Activated naive CD4-positive, alpha-beta T cell treated with anti-CD3 and anti-CD28 coated beads for 36 hours (primary cell): ENCODE measurements at regions not wholly inside any gene's neighbourhood (a gene's known extent, or its start where the extent isn't known, plus 50 kb on each side); places are given as distances from the start of the nearest gene placed in this dataset.

Source experiments
- CTCF ChIA-PET: fragments of 350-600 bp; sonication (Branson Sonifier 250); formaldehyde crosslinking; loops from one replicate; lab custom pipeline; 2021; ENCODE audit warnings: antibody characterized with exemption; lab: Charles Lee
- DNase-seq: peaks from one replicate; pipeline ENCODE4 v3.0.0-alpha.2; 2020
- H3K27ac Mint-ChIP-seq: one replicate; pipeline ENCODE4 v1.8.0; 2021; ENCODE audit warnings: mild to moderate bottlenecking, mixed read lengths
- H3K27me3 Mint-ChIP-seq: one replicate; pipeline ENCODE4 v1.8.0; 2021; ENCODE audit warnings: low read depth, mixed read lengths
- H3K36me3 Mint-ChIP-seq: one replicate; pipeline ENCODE4 v1.8.0; 2021; ENCODE audit warnings: low read depth, mixed read lengths
- H3K4me1 Mint-ChIP-seq: one replicate; pipeline ENCODE4 v1.8.0; 2021; ENCODE audit warnings: low read depth, mixed read lengths
- H3K4me3 Mint-ChIP-seq: one replicate; pipeline ENCODE4 v1.8.0; 2021; ENCODE audit warnings: mild to moderate bottlenecking, moderate library complexity, mixed read lengths
- H3K9me3 Mint-ChIP-seq: one replicate; pipeline ENCODE4 v1.8.0; 2021; ENCODE audit warnings: mixed read lengths
- intact Hi-C: fragments of 100-400 bp; cut with micrococcal nuclease; formaldehyde crosslinking; loops from one replicate; pipeline ENCODE4 v1.15.1; 2023

- Mint-ChIP-seq H3K27me3 (no peaks in the 10 kb centered on the region), H3K27ac (no peak overlapping the region), H3K4me3 (no peak overlapping the region), H3K36me3 (peaks cover 8% of the 10 kb centered on the region), H3K4me1 (no peaks in the 10 kb centered on the region), H3K9me3 (peaks cover 10% of the 10 kb centered on the region)
- no peak for DNase-seq
- intact Hi-C loops: loop anchor here (10.0 kb wide), 1 partner anchor 386 kb away; no protein-coding TSS in a partner anchor
- CTCF ChIA-PET: interaction anchor here (0.7 kb wide), 1 partner anchor 56 kb away, joined by 3 read pairs; no protein-coding TSS in a partner anchor
Observed at GRCh38 chr12:67410667-67411067, 141.5 kb downstream of the CAND1 start.

DNA sequence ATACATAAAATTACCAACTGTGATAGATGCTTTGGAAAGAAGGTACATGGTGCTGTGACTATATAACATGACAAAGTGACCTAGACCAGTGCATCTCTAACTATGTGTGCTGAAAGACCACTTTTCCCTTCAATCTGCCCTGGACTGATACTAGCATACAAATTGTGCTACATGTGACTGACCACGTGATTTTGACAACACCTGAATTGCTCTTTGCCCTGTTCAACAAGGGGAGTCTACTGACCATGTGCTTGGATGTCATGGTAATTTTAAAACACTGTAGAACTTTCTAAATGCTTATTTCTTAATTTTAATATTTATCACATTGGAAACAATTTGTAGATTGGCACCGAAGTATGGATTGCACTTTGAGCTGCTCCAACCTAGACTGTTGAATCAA is 142.4 kb downstream of the CAND1 start:
- intact Hi-C loops: loop anchor here (10.0 kb wide), 1 partner anchor 387 kb away; no protein-coding TSS in a partner anchor
- no peak for DNase-seq
- peaks cover 6% of the 10 kb centered on the region for H3K9me3 Mint-ChIP-seq
- no peak overlapping the region for H3K27ac Mint-ChIP-seq
- H3K4me1 Mint-ChIP-seq: no peaks in the 10 kb centered on the region
- H3K27me3 Mint-ChIP-seq: no peaks in the 10 kb centered on the region
- CTCF ChIA-PET: interaction anchor here (0.7 kb wide), 1 partner anchor 57 kb away, joined by 3 read pairs; no protein-coding TSS in a partner anchor
- H3K36me3 Mint-ChIP-seq: peaks cover 2% of the 10 kb centered on the region
- no peak overlapping the region for H3K4me3 Mint-ChIP-seq

DNA sequence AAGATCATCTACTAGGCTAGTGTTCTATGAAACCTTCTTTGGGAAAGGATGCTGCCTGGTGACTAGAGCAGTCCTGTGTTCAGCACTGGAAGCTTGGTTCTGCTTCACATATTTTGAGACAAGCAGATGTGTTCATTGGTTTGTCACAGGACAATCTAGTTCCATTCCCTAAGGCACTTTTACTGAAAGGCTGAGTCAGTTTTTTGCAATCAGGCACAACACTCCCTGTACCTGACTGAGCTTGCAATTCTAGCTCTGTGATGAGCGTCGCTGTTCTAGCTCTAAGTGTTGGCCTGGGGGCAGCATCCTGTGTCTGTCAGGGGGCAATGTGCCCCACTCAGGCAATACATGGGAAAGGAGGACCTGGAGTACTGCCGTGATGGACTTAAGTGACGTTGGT is 144.4 kb downstream of the CAND1 start:
- no peak overlapping the region for H3K27ac Mint-ChIP-seq
- H3K36me3 Mint-ChIP-seq: peaks cover 2% of the 10 kb centered on the region
- H3K4me3 Mint-ChIP-seq: no peak overlapping the region
- no peaks in the 10 kb centered on the region for H3K27me3 Mint-ChIP-seq
- DNase-seq: no peak
- peaks cover 6% of the 10 kb centered on the region for H3K9me3 Mint-ChIP-seq
- no peaks in the 10 kb centered on the region for H3K4me1 Mint-ChIP-seq
- CTCF ChIA-PET: no interaction called here
- intact Hi-C loops: loop anchor here (10.0 kb wide), 1 partner anchor 389 kb away; no protein-coding TSS in a partner anchor

GRCh38 chr12:67414011-67414715 is 145.0 kb downstream of the CAND1 start:
- no peaks in the 10 kb centered on the region for H3K27me3 Mint-ChIP-seq
- DNase-seq: no peak
- H3K4me3 Mint-ChIP-seq: no peak overlapping the region
- CTCF ChIA-PET: interaction anchor here (0.6 to 0.8 kb wide), 2 partner anchors 109 to 246 kb away, joined by 4 read pairs; no protein-coding TSS in a partner anchor
- no peaks in the 10 kb centered on the region for H3K4me1 Mint-ChIP-seq
- no peak overlapping the region for H3K27ac Mint-ChIP-seq
- no peaks in the 10 kb centered on the region for H3K36me3 Mint-ChIP-seq
- H3K9me3 Mint-ChIP-seq: peaks cover 6% of the 10 kb centered on the region
- intact Hi-C loops: loop anchor here (10.0 kb wide), 1 partner anchor 389 kb away; no protein-coding TSS in a partner anchor

GRCh38 chr12:67415473-67415872 is 146.3 kb downstream of the CAND1 start:
- DNase-seq: peak; percentile 19
- Mint-ChIP-seq H3K4me1 (no peaks in the 10 kb centered on the region), H3K4me3 (no peak overlapping the region), H3K27me3 (no peaks in the 10 kb centered on the region), H3K9me3 (peaks cover 4% of the 10 kb centered on the region), H3K27ac (no peak overlapping the region), H3K36me3 (no peaks in the 10 kb centered on the region)
- CTCF ChIA-PET: no interaction called here
- intact Hi-C loops: loop anchor here (1.0 to 10.0 kb wide), 4 partner anchors 59 to 513 kb away; no protein-coding TSS in a partner anchor

- CTCF ChIA-PET: no interaction called here
- Mint-ChIP-seq H3K27ac (no peak overlapping the region), H3K4me3 (no peak overlapping the region), H3K4me1 (no peaks in the 10 kb centered on the region), H3K36me3 (no peaks in the 10 kb centered on the region), H3K9me3 (no peaks in the 10 kb centered on the region), H3K27me3 (no peaks in the 10 kb centered on the region)
- intact Hi-C loops: loop anchor here (5.0 to 10.0 kb wide), 2 partner anchors 395 to 518 kb away; no protein-coding TSS in a partner anchor
- DNase-seq: no peak
Observed at GRCh38 chr12:67419810-67420209, 150.7 kb downstream of the CAND1 start.

- no peak for DNase-seq
- intact Hi-C loops: no loop called here
- no peaks in the 10 kb centered on the region for H3K4me1 Mint-ChIP-seq
- H3K4me3 Mint-ChIP-seq: no peak overlapping the region
- no peak overlapping the region for H3K27ac Mint-ChIP-seq
- no peaks in the 10 kb centered on the region for H3K9me3 Mint-ChIP-seq
- H3K27me3 Mint-ChIP-seq: no peaks in the 10 kb centered on the region
- CTCF ChIA-PET: interaction anchor here (1.2 kb wide), 1 partner anchor 65 kb away, joined by 3 read pairs; no protein-coding TSS in a partner anchor
- H3K36me3 Mint-ChIP-seq: no peaks in the 10 kb centered on the region
Observed at GRCh38 chr12:67420506-67420905, 151.3 kb downstream of the CAND1 start.

DNA sequence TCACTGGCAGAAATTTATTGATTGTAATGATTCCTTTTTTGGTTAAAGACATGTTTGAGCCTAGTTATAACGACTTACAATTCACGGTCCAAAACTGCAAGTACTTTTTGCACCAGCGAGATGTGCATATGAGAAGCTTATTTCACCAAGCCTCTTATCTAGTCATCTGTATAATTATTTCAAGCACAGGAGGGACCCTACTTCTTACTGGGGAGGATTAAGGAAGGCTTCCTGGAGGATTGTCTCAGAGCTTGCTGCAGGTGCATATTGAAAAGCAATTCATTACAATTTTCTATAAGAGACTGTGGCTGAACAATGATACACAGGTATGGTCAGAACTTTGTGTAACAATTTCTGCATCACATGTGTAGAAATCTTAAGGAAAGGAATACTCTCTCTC is 152.9 kb downstream of the CAND1 start:
- H3K4me1 Mint-ChIP-seq: peaks cover 6% of the 10 kb centered on the region
- CTCF ChIA-PET: interaction anchor here (1.2 kb wide), 1 partner anchor 77 kb away, joined by 3 read pairs; no protein-coding TSS in a partner anchor
- H3K27ac Mint-ChIP-seq: no peak overlapping the region

DNA sequence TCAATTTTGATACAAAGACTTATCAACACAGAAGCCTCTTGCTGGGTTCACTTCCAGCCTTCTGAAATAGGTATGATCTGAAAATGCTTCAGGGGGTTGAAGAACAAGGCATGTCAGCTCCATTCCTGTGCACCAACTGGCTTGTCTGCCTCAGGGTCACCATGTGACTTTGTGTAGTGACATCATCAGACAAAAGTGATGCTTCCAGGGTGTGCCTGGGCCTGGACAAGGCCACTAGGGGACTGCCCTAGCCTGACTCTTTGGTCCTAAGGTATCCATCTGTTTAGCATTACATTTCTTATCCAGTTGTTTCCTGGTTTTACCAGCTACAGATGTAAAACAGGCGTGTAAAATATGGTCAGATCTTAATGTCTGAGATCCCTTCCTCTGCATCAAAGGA is 155.6 kb downstream of the CAND1 start:
- no peak for DNase-seq
- no peaks in the 10 kb centered on the region for H3K9me3 Mint-ChIP-seq
- no peak overlapping the region for H3K4me3 Mint-ChIP-seq
- CTCF ChIA-PET: no interaction called here
- peaks cover 6% of the 10 kb centered on the region for H3K4me1 Mint-ChIP-seq
- H3K27me3 Mint-ChIP-seq: no peaks in the 10 kb centered on the region
- intact Hi-C loops: no loop called here
- no peaks in the 10 kb centered on the region for H3K36me3 Mint-ChIP-seq
- H3K27ac Mint-ChIP-seq: no peak overlapping the region

More for the DNA sequence above, 152.9 kb downstream of the CAND1 start:
- no peak for DNase-seq
- no peaks in the 10 kb centered on the region for H3K27me3 Mint-ChIP-seq
- intact Hi-C loops: no loop called here
- H3K4me3 Mint-ChIP-seq: no peak overlapping the region
- H3K9me3 Mint-ChIP-seq: no peaks in the 10 kb centered on the region
- no peaks in the 10 kb centered on the region for H3K36me3 Mint-ChIP-seq

- no peaks in the 10 kb centered on the region for H3K36me3 Mint-ChIP-seq
- H3K27ac Mint-ChIP-seq: no peak overlapping the region
- peaks cover 6% of the 10 kb centered on the region for H3K4me1 Mint-ChIP-seq
- H3K27me3 Mint-ChIP-seq: no peaks in the 10 kb centered on the region
- intact Hi-C loops: no loop called here
- CTCF ChIA-PET: no interaction called here
- H3K9me3 Mint-ChIP-seq: no peaks in the 10 kb centered on the region
- no peak overlapping the region for H3K4me3 Mint-ChIP-seq
- DNase-seq: no peak
Observed at GRCh38 chr12:67425394-67425793, 156.2 kb downstream of the CAND1 start.

DNA sequence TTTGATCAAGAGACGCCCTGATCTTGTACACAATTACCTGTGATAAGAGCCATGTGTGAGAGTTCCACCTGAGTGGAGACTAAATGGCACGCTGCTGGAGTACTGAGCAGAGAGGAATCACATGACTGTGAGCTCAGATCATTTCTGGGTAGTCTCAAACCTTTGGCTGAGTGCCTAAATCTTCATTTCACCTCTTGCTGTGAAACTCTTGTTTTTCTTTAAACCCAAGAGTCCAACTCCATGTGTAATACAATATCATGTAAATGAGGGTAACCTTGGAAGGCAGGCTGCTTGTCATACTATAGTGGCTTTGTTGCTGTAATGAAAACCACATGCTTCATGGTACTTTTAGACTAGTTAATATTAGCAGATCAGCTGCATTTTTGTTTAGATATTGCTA is 156.9 kb downstream of the CAND1 start:
- Mint-ChIP-seq H3K36me3 (no peaks in the 10 kb centered on the region), H3K27ac (no peak overlapping the region), H3K4me1 (peaks cover 6% of the 10 kb centered on the region), H3K4me3 (no peak overlapping the region), H3K9me3 (no peaks in the 10 kb centered on the region), H3K27me3 (no peaks in the 10 kb centered on the region)
- DNase-seq: no peak
- intact Hi-C loops: no loop called here
- CTCF ChIA-PET: no interaction called here

- Mint-ChIP-seq H3K4me1 (peaks cover 6% of the 10 kb centered on the region), H3K36me3 (no peaks in the 10 kb centered on the region), H3K9me3 (no peaks in the 10 kb centered on the region), H3K27ac (no peak overlapping the region), H3K27me3 (no peaks in the 10 kb centered on the region), H3K4me3 (no peak overlapping the region)
- intact Hi-C loops: no loop called here
- no peak for DNase-seq
- CTCF ChIA-PET: interaction anchor here (0.6 to 1.7 kb wide), 2 partner anchors 14 to 17 kb away, joined by 3 to 4 read pairs; no protein-coding TSS in a partner anchor
Observed at GRCh38 chr12:67427336-67427735, 158.2 kb downstream of the CAND1 start.
